GM18517 (cell line): ENCODE measurements at regions not wholly inside any gene's neighbourhood (a gene's known extent, or its start where the extent isn't known, plus 50 kb on each side); places are given as distances from the start of the nearest gene placed in this dataset.

Experiments used
- ATAC-seq: cut with Tn5 transposase; IDR thresholded peaks from one replicate; pipeline ENCODE4 v1.9.1; 2021; ENCODE audit warnings: mild to moderate bottlenecking, moderate library complexity; ENCODE audit not compliant: unreplicated experiment

- no peak for ATAC-seq
These were observed 620.1 kb upstream of the GCFC2 start for GRCh38 chr2:76330865-76331264.

GRCh38 chr2:76326636-76327035 lies 615.9 kb upstream of the GCFC2 start:
- ATAC-seq: no peak

GRCh38 chr2:76323381-76323780 lies 612.7 kb upstream of the GCFC2 start:
- ATAC-seq: no peak

DNA sequence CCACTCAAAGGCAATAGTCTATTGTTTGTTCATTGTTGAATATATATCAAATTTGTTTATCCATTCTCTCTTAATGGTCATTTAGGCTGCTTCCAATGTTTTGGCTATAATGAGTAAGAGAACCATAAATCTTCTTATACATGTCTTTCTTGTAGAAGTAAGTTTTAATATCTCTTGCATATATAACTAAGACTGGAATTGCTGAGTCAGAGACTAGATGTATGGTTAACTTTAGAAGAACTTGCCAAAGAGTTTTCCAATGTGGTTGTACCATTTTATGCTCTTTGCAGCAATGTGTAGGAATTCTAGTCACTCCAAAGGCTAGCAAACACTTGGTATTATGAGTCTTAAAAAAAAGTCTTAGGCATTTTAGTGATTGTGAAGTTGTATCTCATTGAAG lies 610.0 kb upstream of the GCFC2 start:
- no peak for ATAC-seq

DNA sequence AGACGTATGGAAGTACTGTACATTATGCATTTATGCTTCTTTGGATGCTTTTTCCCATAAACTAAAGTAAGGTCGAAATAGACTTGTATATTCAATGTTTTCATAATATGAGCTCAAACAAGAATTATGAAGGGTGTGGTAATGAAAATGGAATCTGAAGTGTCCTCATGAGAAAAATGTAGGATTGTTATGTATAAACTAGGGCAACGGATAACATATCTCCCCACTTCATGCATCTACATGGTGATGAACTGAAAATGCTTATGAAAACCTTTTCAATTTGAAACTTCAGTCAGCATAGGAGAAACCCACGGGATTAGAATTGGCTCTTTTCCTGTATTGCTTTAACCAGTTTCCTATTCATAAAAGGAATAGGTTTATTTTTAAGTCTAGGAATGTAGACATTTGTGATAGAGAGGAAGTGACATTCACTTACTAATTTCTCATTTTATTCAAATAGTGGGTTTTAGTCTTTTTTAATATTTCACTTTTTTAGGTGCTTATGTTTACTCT lies 608.2 kb upstream of the GCFC2 start:
- ATAC-seq: no peak

GRCh38 chr2:76316691-76317090 lies 606.0 kb upstream of the GCFC2 start:
- no peak for ATAC-seq

DNA sequence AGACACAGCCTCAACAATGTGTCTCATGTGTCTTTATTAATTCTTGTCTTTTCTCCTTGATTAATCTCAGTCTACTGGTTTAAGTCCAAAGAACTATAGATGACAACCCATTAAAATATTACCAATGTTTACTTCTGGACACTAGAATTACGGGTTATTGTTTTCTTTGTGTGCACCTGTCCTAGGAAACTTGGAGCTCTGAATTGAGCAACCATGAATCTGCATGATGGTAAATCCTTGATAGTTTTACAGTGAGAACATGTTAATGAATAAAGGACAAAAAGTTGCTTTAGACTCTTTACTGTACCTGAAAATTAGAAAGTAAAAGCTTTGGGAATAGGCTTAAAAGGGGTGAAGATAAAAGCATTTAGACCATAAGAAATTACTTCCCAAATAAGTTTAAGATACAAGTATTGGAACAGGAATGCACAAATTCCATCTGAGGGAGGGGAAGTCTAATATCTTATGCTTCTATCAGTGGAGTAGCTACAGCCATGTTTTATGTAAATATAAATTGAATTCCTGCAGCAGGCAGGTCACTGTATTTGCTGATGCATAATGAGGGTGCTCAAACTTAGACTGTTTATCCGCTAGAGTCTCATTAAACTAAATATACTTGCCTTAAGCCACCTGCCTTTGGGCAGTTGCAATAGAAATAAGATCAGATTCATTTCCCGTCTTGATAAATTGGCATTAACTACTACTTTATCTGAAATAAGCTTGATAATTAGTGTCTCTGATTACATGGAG lies 603.7 kb upstream of the GCFC2 start:
- ATAC-seq: no peak

DNA sequence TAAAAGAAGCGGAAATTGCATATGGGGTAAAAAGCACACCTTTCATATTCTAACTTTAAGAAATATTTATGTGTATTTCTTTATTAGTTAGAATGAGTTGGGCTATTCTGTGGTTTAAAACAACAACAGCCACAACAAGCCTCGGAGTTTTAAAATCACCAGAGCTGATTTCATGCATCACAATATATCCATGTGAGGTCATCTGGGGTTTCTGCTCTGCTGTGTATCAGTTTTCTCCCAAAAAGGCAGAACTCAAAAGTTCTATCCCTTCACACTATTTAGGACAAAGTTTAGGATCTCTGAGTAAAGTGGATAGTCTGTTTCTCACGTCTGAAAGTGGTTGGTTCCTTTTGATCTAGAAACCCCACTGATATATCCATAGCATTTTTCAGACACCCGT lies 601.5 kb upstream of the GCFC2 start:
- no peak for ATAC-seq

- ATAC-seq: no peak
These were observed 601.0 kb upstream of the GCFC2 start for GRCh38 chr2:76311728-76312127.

DNA sequence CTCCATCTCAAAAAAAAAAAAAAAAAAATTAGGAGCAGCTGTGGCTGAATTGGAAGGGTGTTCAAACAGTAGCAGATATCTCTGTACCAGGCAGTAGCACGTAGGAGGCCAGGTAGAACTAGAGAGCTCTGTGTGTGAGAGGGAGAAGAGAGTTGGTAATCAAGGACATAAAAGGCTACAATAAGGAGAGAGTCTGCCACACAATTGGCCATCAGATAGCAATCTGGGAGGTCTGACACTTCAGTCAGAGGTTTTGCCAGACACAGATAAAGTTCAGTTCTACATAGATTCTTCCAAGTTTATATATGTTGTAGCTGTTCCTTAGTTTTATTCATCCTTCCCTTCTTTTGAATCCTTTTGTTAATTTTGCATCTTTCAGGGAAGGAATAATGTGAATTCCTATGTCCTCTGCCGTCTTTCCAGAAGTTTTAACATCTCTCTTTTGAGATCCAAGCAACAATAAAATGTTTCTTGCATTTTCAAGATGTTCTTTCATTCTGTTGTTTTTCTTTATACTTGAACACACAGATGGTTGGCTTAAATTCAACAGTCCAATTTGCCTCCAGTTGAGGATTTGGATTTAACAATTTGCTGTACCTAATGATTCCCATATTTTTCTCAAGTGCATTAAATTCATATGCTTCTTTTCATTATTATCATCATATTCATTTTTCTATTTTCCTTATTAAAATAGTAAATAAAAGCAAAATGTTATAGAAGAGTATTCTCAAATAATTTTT lies 600.3 kb upstream of the GCFC2 start:
- ATAC-seq: no peak

DNA sequence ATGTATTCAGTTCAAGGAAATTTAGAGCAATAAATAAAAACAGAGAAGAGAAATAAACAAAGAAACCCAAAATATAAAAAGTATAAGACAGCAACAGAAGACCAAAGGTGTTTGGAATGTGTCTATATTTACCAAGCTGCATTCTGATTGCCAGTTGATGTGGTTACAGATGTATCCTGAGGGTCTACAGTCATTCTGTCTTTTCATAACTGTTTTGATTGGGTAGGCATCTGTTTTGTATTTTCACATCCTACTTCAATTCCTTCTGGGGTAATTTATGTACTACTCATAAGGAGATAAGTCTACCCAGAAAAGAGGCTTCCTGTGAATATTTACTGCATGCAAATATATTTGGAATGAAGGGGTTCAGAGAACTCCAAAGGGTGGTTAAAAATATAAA lies 596.8 kb upstream of the GCFC2 start:
- ATAC-seq: no peak

- no peak for ATAC-seq
These were observed 587.3 kb upstream of the GCFC2 start for GRCh38 chr2:76298041-76298440.

- no peak for ATAC-seq
These were observed 585.7 kb upstream of the GCFC2 start for GRCh38 chr2:76296438-76296837.

DNA sequence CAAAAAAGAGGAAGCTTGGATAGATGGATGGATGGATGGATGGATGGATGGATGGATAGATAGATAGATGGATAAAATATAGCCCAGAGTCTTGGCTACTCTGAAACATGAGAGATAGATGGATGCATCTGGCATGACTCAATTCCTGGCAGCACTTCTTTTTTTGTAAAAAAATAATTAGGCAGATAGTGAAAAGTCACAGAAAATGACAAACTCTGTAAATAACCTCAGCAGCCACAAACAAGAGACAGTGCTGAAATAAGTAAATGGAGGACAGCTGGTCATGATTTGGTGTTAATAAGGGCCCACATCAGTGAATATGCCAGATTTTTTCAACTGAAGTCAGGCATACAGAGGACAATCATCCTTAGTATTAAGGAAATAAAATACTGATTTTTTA lies 585.0 kb upstream of the GCFC2 start:
- no peak for ATAC-seq

DNA sequence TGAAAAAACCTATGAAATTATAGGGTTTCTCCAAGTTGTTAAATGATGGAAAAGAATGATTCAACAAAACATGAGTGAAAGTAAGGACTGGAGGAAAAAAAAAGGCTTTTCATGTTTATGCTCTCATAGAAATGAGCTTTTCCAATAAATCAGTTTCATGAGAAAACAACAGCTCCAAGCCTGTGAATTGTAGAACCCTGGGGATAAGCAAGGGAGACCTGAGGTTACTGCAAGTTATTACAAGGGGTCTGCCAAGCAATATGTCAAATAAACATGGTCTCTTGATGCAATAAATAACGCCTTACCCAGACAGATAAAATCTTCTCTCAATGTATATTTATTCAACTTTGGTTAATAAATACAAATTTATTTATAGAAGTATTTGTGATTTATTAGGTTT lies 577.9 kb upstream of the GCFC2 start:
- ATAC-seq: no peak

DNA sequence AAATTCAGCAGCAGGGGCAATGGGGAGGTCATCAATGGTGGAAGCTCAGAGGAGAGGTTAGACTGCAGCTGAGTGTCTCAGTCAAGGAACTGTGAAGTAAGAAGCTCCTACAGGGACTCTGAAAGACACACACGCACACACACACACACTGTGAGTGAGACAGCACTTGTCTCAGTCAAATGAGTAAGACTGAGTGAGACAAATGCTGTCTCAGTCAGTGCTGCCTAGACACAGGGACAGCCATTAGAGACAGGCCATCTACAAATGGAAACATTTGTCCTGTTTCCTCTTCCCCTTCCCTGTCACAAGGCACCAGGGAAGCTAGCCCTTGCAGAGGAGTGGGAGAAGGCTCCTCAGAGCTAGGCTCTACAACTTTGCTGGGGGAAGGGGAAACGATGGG lies 577.4 kb upstream of the GCFC2 start:
- ATAC-seq: no peak

DNA sequence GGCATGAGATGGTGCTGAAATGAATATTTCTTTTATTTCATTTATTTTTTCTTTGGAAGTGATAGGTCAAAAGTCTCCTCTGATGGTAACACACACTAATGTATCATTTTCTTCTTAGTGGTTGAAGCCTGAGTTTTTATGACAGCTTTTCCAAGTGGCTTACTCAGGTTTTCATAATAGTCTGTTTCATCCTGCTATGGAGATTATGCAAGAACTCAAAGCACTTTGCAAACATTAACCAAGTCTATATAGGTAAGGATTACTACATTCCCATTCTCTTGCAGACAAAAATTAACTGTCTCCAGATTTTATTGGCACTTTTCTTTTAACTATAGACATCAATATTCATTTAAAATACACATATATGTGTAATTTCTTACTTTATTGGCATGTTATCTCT lies 572.6 kb upstream of the GCFC2 start:
- ATAC-seq: no peak

GRCh38 chr2:76281156-76281841 lies 570.6 kb upstream of the GCFC2 start:
- ATAC-seq: no peak

GRCh38 chr2:76280686-76281085 lies 570.0 kb upstream of the GCFC2 start:
- ATAC-seq: no peak

DNA sequence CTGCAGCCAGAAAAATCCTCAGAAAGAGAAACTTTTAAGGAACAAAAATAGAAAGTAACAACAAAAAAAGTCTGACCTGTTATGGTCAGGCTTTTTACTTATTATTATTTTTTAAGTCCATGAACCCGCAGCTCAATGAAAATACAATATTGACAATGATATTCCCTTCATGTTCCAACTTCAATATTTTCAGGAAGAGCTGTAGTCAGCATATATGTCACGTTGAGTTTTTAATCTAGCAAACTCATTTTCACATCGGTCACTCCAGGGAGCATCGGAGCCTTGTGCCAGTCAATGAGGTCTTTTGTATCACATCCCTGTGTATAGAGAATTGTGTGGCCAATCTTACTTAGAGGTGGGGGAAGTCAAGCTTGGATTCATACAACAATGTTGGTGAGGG lies 568.4 kb upstream of the GCFC2 start:
- no peak for ATAC-seq

DNA sequence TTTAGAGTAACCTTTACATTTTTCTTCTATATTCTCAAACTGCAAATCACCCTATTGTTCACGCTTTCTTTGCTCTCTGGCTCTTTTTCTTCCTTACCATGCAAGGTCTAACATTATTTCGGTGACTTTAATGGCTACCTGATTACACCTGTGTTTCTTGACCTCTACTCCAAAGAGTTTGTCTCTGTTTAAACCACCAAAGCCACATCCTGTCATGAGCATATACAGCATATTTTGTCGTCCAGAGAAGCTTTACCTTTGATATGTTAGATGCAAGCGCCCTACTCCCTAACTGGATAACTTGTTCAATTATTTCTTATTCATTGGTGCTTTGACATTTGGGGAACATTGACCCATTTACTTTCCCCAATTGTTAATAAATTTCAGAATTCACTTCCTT lies 565.1 kb upstream of the GCFC2 start:
- ATAC-seq: no peak

GRCh38 chr2:76274676-76275075 lies 564.0 kb upstream of the GCFC2 start:
- ATAC-seq: no peak
